ENCODE measurements at regions not wholly inside any gene's neighbourhood (a gene's known extent, or its start where the extent isn't known, plus 50 kb on each side); places are given as distances from the start of the nearest gene placed in this dataset.
"Not testable (repeated sequence)": the region's sequence is repeated elsewhere in the genome, so short reads cannot be mapped to it uniquely, and the experiment has no call there.

DNA sequence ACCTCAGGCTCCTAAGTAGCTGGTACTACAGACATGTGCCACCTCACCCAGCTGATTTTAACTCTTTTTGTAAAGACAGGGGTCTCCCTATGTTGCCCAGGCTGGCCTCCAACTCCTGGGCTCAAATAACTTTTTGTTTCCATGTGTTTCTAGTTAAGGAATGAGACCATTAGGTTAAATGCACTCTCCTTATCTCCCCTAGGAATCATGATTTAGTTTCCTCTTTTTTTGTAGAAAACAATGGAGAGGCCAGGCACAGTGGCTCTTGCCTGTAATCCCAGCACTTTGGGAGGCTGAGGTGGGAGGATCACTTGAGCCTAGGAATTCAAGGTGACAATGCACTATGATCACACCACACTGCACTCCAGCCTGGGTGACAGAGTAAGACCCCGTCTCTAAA lies 198.8 kb upstream of the C2CD4B start:
- H3K9me3 ChIP-seq (replicated peaks; ENCODE audit: insufficient read depth, low read length): no peaks in the 10 kb centered on the region
- H3K4me3 ChIP-seq (ENCODE audit: low read length): no peak overlapping the region
- no peak for TF ChIP-seq EZH2phosphoT487 (IDR thresholded peaks at IDR 0.05; ENCODE audit: low read length)
- TF ChIP-seq EZH2 (optimal IDR thresholded peaks at IDR 0.05; ENCODE audit: low read depth, low read length): no peak
- TF ChIP-seq, protein P1, sequence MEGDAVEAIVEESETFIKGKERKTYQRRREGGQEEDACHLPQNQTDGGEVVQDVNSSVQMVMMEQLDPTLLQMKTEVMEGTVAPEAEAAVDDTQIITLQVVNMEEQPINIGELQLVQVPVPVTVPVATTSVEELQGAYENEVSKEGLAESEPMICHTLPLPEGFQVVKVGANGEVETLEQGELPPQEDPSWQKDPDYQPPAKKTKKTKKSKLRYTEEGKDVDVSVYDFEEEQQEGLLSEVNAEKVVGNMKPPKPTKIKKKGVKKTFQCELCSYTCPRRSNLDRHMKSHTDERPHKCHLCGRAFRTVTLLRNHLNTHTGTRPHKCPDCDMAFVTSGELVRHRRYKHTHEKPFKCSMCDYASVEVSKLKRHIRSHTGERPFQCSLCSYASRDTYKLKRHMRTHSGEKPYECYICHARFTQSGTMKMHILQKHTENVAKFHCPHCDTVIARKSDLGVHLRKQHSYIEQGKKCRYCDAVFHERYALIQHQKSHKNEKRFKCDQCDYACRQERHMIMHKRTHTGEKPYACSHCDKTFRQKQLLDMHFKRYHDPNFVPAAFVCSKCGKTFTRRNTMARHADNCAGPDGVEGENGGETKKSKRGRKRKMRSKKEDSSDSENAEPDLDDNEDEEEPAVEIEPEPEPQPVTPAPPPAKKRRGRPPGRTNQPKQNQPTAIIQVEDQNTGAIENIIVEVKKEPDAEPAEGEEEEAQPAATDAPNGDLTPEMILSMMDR (IDR thresholded peaks at IDR 0.05; ENCODE audit: low read length): no peak
- H3F3A ChIP-seq (ENCODE audit: insufficient read depth, low read length): no peaks in the 10 kb centered on the region
- no peaks in the 10 kb centered on the region for H4K20me1 ChIP-seq (ENCODE audit: insufficient read depth, low read length)
- DNase-seq: no peak
- H3K4me2 ChIP-seq (ENCODE audit: low read depth, low read length): no peak overlapping the region
- H3K79me2 ChIP-seq (ENCODE audit: low read length): no peaks in the 10 kb centered on the region
- no peaks in the 10 kb centered on the region for H3K27me3 ChIP-seq (replicated peaks; ENCODE audit: insufficient read depth, low read length)
- no peaks in the 10 kb centered on the region for H3K36me3 ChIP-seq (replicated peaks; ENCODE audit: insufficient read depth, low read length)
- H3K4me1 ChIP-seq (ENCODE audit: low read length): no peaks in the 10 kb centered on the region
- no peak overlapping the region for H2AFZ ChIP-seq (ENCODE audit: low read length)
- H3K9ac ChIP-seq (ENCODE audit: low read length): no peak overlapping the region
- no peaks in the 10 kb centered on the region for H3K9me2 ChIP-seq (replicated peaks; ENCODE audit: insufficient read depth, low read length)
- H3K27ac ChIP-seq (ENCODE audit: low read length): no peak overlapping the region

DNA sequence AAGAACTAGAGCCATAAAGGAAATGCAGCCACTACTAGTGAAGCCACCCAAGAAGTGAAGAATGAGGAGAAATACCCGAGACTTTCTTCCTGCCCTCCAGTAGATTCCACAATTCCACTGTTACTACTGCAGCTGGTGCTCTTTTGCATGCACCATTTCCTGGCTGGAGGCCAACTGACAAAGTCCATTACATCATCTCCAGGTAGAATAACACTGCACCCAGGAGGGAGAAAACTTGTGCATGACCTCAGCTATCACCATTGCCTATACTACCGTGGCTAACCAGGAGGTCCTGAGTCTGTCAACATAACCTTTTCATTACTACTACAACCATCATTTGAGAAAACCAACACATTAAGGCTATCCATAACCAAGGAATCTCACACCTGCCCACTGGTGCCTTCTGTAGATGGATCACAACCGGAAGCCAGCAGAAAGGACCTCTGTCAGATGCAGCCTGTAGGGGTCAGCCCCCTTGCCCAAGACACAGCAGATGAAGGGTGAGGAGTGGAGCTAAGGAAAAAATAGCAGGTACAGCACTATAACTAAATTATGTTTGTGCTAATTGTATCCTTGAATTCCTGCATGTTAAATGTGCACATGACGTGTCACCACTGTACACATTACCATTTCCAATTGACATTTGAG lies 200.8 kb upstream of the C2CD4B start:
- Histone ChIP-seq H4K20me1 (ENCODE audit: insufficient read depth, low read length) (no peaks in the 10 kb centered on the region), H3K4me3 (ENCODE audit: low read length) (no peak overlapping the region), H3K36me3 (replicated peaks; ENCODE audit: insufficient read depth, low read length) (no peaks in the 10 kb centered on the region), H3F3A (ENCODE audit: insufficient read depth, low read length) (no peaks in the 10 kb centered on the region), H3K9me3 (replicated peaks; ENCODE audit: insufficient read depth, low read length) (no peaks in the 10 kb centered on the region), H3K4me2 (ENCODE audit: low read depth, low read length) (no peak overlapping the region), H3K27me3 (replicated peaks; ENCODE audit: insufficient read depth, low read length) (no peaks in the 10 kb centered on the region), H2AFZ (ENCODE audit: low read length) (no peak overlapping the region), H3K9me2 (replicated peaks; ENCODE audit: insufficient read depth, low read length) (no peaks in the 10 kb centered on the region), H3K27ac (ENCODE audit: low read length) (no peak overlapping the region), H3K4me1 (ENCODE audit: low read length) (no peaks in the 10 kb centered on the region), H3K9ac (ENCODE audit: low read length) (no peak overlapping the region), H3K79me2 (ENCODE audit: low read length) (no peaks in the 10 kb centered on the region)
- no peak for DNase-seq
- TF ChIP-seq EZH2phosphoT487 (IDR thresholded peaks at IDR 0.05; ENCODE audit: low read length) (no peak), EZH2 (optimal IDR thresholded peaks at IDR 0.05; ENCODE audit: low read depth, low read length) (no peak)
- TF ChIP-seq, protein P1 (IDR thresholded peaks at IDR 0.05; ENCODE audit: low read length): no peak

DNA sequence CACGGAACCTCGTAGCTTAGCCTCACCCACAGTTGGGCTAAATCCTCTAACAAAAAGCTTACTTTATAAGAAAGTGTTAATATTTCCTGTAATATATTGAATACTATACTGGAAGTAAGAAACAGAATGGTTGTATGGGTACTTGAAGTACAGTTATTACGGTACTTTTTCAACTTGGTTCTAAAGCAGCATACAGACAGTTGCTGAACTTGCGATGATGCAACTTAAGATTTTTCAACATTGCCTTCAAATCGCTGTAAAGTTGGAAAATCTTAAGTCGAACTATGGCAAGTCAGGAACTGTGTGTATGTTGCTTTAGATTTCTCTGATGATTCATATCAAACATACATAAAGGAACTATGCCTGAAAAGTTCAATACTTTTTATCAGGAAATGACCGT lies 204.4 kb upstream of the C2CD4B start:
- Histone ChIP-seq H3F3A (ENCODE audit: insufficient read depth, low read length) (no peaks in the 10 kb centered on the region), H3K4me3 (ENCODE audit: low read length) (no peak overlapping the region), H3K27ac (ENCODE audit: low read length) (no peak overlapping the region), H3K4me1 (ENCODE audit: low read length) (no peaks in the 10 kb centered on the region), H2AFZ (ENCODE audit: low read length) (no peak overlapping the region), H3K27me3 (replicated peaks; ENCODE audit: insufficient read depth, low read length) (no peaks in the 10 kb centered on the region), H3K4me2 (ENCODE audit: low read depth, low read length) (no peak overlapping the region), H3K79me2 (ENCODE audit: low read length) (no peaks in the 10 kb centered on the region), H3K9me3 (replicated peaks; ENCODE audit: insufficient read depth, low read length) (no peaks in the 10 kb centered on the region), H3K9me2 (replicated peaks; ENCODE audit: insufficient read depth, low read length) (no peaks in the 10 kb centered on the region), H3K9ac (ENCODE audit: low read length) (no peak overlapping the region), H3K36me3 (replicated peaks; ENCODE audit: insufficient read depth, low read length) (no peaks in the 10 kb centered on the region), H4K20me1 (ENCODE audit: insufficient read depth, low read length) (no peaks in the 10 kb centered on the region)
- no peak for DNase-seq
- TF ChIP-seq EZH2 (optimal IDR thresholded peaks at IDR 0.05; ENCODE audit: low read depth, low read length) (no peak), EZH2phosphoT487 (IDR thresholded peaks at IDR 0.05; ENCODE audit: low read length) (no peak)

DNA sequence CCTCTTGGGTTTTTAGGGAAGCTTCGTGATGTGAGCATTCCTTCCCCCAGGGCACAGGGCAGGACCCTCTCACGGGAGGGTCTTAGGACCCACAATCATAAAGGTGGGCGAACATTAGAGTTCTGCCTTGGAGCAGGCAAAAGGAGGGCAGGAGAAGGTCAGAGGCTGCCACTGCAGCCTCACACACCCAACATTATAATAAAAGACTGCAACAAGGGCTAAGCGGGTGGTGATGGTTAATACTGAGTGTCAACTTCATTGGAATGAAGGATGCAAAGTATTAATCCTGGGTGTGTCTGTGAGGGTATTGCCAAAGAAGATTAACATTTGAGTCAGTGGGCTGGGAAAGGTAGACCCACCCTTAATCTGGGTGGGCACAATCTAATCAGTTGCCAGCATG lies 206.6 kb upstream of the C2CD4B start:
- not testable (repeated sequence) for H3K4me1 ChIP-seq (ENCODE audit: low read length); H3K9me2 ChIP-seq (replicated peaks; ENCODE audit: insufficient read depth, low read length); H3K9me3 ChIP-seq (replicated peaks; ENCODE audit: insufficient read depth, low read length); H3K36me3 ChIP-seq (replicated peaks; ENCODE audit: insufficient read depth, low read length); H3K4me3 ChIP-seq (ENCODE audit: low read length); H3F3A ChIP-seq (ENCODE audit: insufficient read depth, low read length); H3K4me2 ChIP-seq (ENCODE audit: low read depth, low read length); H3K27ac ChIP-seq (ENCODE audit: low read length); H3K79me2 ChIP-seq (ENCODE audit: low read length); H3K9ac ChIP-seq (ENCODE audit: low read length); H3K27me3 ChIP-seq (replicated peaks; ENCODE audit: insufficient read depth, low read length); DNase-seq; H2AFZ ChIP-seq (ENCODE audit: low read length); H4K20me1 ChIP-seq (ENCODE audit: insufficient read depth, low read length)

Data from MM.1S (cell line).